ENCODE measurements at regions not wholly inside any gene's neighbourhood (a gene's known extent, or its start where the extent isn't known, plus 50 kb on each side); places are given as distances from the start of the nearest gene placed in this dataset.
A peak's percentile ranks its signal among the peaks of the same experiment; 100 is the strongest.
"Not testable (repeated sequence)": the region's sequence is repeated elsewhere in the genome, so short reads cannot be mapped to it uniquely, and the experiment has no call there.

GRCh38 chr14:83170165-83170564, 1636.5 kb upstream of the SEL1L start:
- no peak for FAIRE-seq
- no peak for TF ChIP-seq POLR2A (IDR thresholded peaks at IDR 0.05; ENCODE audit: low read depth, low read length)
- DNase-seq (ENCODE audit: insufficient read length, low spot score) = no peak

DNA sequence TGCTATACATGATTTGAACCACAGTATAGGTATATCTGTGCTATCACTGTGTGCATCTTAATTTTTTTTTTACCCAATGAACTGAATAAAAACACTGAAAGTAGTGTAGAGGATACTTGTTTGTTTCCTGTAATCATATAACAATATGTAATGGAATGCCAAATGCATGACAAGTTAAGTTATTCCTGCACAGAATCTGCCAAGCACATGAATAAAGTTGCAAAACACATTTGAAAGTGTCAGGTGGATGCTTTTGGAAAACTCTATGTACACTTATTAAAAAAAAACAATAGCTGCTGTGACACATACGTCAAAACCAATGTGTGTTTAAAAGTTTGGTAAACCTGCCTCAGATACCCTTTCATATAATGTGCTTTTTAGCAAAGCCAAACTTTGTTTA, 1638.1 kb upstream of the SEL1L start:
- FAIRE-seq (no peak), DNase-seq (ENCODE audit: insufficient read length, low spot score) (no peak)
- TF ChIP-seq POLR2A (IDR thresholded peaks at IDR 0.05; ENCODE audit: low read depth, low read length) = no peak

DNA sequence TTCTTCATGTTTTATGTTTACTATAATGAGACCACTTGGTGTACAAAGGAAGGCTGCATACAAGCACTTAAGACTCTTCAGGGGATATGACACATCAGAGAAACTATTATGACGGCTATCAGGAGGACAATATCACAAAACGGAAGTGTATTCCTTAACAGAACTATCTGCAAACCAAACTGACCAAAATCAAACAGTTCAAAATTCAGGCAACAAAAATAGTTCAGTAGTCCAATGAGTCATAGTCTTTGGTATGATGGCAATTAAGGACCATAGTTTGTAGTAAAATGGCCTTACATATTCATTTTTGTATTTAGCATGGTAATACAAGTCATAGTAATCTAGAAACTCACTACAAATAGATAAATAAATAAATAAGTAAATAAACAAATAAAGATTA, 1638.7 kb upstream of the SEL1L start:
- DNase-seq (ENCODE audit: insufficient read length, low spot score) (peak; percentile 1), FAIRE-seq (peak; percentile 6)
- no peak for TF ChIP-seq POLR2A (IDR thresholded peaks at IDR 0.05; ENCODE audit: low read depth, low read length)

DNA sequence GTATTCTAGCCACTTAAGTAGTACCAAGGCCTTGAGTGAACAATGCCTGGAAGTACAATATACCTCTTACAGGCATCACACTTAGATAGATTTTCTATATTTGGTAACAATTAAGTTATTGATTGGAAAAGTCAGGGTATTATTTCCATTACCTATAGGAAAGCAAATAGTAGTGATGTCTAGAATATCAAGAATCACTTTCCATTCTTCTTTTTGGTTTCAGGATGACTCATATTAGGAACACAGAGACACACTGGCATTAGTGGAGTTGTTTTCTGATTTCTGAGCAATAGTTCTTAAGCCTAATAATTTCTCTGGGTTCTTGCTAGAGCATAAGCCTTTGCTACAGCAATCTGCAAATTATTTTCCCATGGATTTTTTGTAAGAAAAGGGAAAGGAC, 1640.0 kb upstream of the SEL1L start:
- TF ChIP-seq POLR2A (IDR thresholded peaks at IDR 0.05; ENCODE audit: low read depth, low read length) = no peak
- DNase-seq (ENCODE audit: insufficient read length, low spot score) (no peak), FAIRE-seq (no peak)

DNA sequence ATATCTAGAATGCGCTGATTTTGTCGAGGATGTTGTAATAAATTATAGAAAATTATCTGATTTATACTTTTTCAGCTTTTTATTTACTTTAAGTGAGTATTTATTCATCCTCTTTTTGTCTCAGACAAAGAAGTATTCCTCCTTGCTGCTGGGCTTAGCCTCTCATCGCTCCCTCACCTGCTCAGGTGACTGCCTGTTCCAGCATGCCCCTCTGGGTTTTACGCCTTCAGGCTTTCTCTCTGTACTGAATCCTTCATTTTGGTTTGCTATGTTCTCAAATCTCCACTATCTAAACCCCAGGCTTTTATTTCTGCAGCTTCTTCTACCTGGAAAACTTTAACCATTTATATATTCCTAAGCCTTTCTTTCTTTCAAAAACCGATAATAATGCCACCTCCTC, 1650.9 kb upstream of the SEL1L start:
- DNase-seq (ENCODE audit: insufficient read length, low spot score) = no peak
- TF ChIP-seq POLR2A (IDR thresholded peaks at IDR 0.05; ENCODE audit: low read depth, low read length) = no peak
- FAIRE-seq = no peak

GRCh38 chr14:83188311-83188710, 1654.7 kb upstream of the SEL1L start:
- not testable (repeated sequence) for FAIRE-seq; DNase-seq (ENCODE audit: insufficient read length, low spot score)

- no peak for DNase-seq (ENCODE audit: insufficient read length, low spot score)
- FAIRE-seq = no peak
- no peak for TF ChIP-seq POLR2A (IDR thresholded peaks at IDR 0.05; ENCODE audit: low read depth, low read length)
Measured at GRCh38 chr14:83196236-83196635, 1662.6 kb upstream of the SEL1L start.

GRCh38 chr14:83197271-83197670, 1663.6 kb upstream of the SEL1L start:
- FAIRE-seq = no peak
- TF ChIP-seq POLR2A (IDR thresholded peaks at IDR 0.05; ENCODE audit: low read depth, low read length) = no peak
- no peak for DNase-seq (ENCODE audit: insufficient read length, low spot score)

DNA sequence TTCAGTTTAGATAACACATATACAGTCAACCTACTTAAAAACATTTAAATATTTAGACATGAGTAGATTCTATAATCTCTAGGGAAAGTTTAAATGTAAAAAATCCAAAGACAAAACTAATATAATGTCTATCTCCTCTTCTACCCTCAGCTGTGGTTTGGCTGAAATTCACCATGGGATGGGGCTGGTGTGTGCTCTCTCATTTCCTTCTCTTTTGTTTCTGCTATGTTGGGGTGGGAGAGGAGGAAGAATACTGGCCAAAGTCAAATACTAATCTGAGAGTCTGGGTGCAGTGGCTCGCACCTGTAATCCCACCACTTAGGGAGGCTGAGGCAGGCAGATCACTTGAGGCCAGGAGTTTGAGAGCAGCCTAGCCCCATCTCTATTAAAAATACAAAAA, 1673.9 kb upstream of the SEL1L start:
- DNase-seq (ENCODE audit: insufficient read length, low spot score) = no peak
- TF ChIP-seq POLR2A (IDR thresholded peaks at IDR 0.05; ENCODE audit: low read depth, low read length) = no peak
- FAIRE-seq = no peak

DNA sequence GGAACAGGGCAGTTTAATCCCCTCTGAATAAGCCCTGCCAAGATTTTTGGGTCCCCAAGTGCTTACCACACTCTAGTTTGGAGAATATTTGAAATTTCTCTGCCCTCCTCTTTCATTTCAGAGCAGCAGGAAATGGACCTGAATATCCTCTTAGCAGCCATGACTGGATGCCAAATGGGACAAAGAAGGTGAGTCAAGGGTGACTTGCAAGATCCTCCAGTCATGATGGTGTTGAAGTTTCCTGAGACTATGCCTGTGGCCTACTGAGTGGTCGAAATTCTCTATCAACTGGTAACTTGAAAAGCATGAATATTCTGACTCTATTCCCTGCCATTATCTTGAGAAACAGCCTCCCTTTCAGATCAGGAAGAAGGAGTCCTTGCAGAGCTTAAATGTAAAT, 1674.7 kb upstream of the SEL1L start:
- TF ChIP-seq POLR2A (IDR thresholded peaks at IDR 0.05; ENCODE audit: low read depth, low read length) = no peak
- FAIRE-seq (no peak), DNase-seq (ENCODE audit: insufficient read length, low spot score) (no peak)

GRCh38 chr14:83217492-83217891, 1683.8 kb upstream of the SEL1L start:
- no peak for TF ChIP-seq POLR2A (IDR thresholded peaks at IDR 0.05; ENCODE audit: low read depth, low read length)
- FAIRE-seq = no peak
- DNase-seq (ENCODE audit: insufficient read length, low spot score) = no peak

GRCh38 chr14:83247924-83248639, 1714.4 kb upstream of the SEL1L start:
- FAIRE-seq (no peak), DNase-seq (ENCODE audit: insufficient read length, low spot score) (no peak)
- no peak for TF ChIP-seq POLR2A (IDR thresholded peaks at IDR 0.05; ENCODE audit: low read depth, low read length)

DNA sequence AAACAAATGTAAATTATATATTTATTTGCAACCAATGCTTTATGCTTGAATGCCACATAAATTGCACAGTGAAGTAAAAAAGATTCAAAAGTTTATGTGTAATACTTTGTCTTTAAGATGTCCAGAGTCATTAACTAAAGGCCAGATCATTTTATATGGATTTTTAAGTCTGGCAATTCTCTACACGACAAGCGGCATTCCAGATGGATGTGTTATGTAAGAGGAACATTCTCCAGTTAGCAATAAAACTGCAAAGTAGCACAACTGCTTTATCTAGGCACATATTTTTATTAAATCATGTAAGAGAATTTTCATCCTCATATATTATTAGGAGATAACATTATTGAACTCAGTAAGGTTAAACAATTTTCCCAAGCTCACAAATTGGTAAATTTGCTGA, 1717.7 kb upstream of the SEL1L start:
- no peak for FAIRE-seq
- no peak for TF ChIP-seq POLR2A (IDR thresholded peaks at IDR 0.05; ENCODE audit: low read depth, low read length)
- no peak for DNase-seq (ENCODE audit: insufficient read length, low spot score)

DNA sequence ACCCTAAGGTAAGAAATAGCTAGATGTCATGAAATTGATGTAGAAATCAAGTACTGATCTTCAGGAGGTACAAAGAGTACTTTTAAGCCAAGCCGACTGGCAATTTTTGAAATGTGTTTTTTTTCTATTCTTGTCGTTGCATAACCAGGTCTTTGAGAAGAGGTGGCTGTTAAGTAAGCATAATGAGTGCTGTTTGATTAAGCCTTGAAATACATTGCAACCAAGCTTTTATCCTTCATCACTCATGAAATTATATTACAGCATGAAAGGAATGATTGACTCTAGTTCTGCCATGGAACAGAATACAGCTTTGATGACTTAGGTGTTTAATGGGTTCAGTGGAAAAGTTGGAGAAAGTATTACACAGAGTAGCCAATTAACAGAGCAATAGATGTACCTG, 1720.2 kb upstream of the SEL1L start:
- FAIRE-seq (no peak), DNase-seq (ENCODE audit: insufficient read length, low spot score) (no peak)
- no peak for TF ChIP-seq POLR2A (IDR thresholded peaks at IDR 0.05; ENCODE audit: low read depth, low read length)

- DNase-seq (ENCODE audit: insufficient read length, low spot score) (no peak), FAIRE-seq (no peak)
- no peak for TF ChIP-seq POLR2A (IDR thresholded peaks at IDR 0.05; ENCODE audit: low read depth, low read length)
Measured at GRCh38 chr14:83255015-83255726, 1721.5 kb upstream of the SEL1L start.

All from H54 (cell line).